ENCODE measurements at regions not wholly inside any gene's neighbourhood (a gene's known extent, or its start where the extent isn't known, plus 50 kb on each side); places are given as distances from the start of the nearest gene placed in this dataset.

DNA sequence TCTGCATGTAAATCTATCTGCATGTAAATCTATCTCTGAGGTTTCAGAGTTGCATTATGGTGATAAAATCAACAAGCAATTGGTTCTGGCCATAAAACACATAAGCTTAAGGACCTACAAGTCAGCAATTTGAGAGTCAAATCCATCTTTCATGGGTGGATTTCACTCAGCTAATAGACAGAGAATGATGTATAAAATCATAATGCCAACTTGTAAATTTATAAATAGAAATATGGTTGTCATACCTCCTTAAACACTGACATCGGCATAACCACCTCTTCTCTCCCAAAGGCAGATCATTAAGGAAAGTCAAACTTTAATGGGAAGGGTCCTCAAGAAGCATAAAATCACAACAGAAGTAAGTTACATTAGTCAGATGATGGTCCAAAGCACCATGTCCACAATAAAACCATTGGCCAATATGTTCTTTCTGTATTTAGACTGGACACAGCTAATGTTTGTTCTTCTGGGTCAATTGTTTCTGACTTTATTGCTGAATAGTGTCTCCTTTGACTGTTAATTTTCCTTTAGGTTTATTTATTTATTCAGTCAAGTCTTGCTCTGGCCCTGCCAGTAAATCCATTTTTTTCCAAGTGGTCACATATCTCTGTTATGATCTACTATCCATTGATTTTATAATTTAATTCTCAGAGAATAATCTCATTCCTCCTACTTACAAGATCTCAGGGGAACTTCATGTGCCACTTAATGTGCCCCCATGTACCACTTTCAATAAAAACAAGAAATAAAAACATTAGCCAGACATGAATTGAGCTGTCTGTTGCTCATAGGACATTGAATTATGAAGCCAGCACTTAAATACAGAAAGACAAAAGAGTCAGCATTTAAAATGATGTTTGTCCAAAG, 382.9 kb upstream of the IRAK1BP1 start:
- TF ChIP-seq, protein P1, sequence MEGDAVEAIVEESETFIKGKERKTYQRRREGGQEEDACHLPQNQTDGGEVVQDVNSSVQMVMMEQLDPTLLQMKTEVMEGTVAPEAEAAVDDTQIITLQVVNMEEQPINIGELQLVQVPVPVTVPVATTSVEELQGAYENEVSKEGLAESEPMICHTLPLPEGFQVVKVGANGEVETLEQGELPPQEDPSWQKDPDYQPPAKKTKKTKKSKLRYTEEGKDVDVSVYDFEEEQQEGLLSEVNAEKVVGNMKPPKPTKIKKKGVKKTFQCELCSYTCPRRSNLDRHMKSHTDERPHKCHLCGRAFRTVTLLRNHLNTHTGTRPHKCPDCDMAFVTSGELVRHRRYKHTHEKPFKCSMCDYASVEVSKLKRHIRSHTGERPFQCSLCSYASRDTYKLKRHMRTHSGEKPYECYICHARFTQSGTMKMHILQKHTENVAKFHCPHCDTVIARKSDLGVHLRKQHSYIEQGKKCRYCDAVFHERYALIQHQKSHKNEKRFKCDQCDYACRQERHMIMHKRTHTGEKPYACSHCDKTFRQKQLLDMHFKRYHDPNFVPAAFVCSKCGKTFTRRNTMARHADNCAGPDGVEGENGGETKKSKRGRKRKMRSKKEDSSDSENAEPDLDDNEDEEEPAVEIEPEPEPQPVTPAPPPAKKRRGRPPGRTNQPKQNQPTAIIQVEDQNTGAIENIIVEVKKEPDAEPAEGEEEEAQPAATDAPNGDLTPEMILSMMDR (IDR thresholded peaks at IDR 0.05) = no peak
- TF ChIP-seq POLR2AphosphoS5 (IDR thresholded peaks at IDR 0.05) = no peak

Data from transverse colon (tissue), 4 donors.